SU-DHL-6 (cell line): ENCODE measurements at regions not wholly inside any gene's neighbourhood (a gene's known extent, or its start where the extent isn't known, plus 50 kb on each side); places are given as distances from the start of the nearest gene placed in this dataset.

Source experiments
- CTCF ChIP-seq: fragments of 200-600 bp; sonication (generic); IDR thresholded peaks from one replicate; pipeline ENCODE4 v1.5.1; 2017; ENCODE audit warnings: antibody characterized with exemption, mild to moderate bottlenecking, low read length, moderate library complexity; ENCODE audit not compliant: insufficient read depth, poor library complexity, severe bottlenecking
- EZH2phosphoT487 ChIP-seq: fragments of 200-600 bp; sonication (generic), shearing (Covaris generic); conservative IDR thresholded peaks from 2 replicates; pipeline ENCODE4 v1.6.1; 2018; ENCODE audit warnings: mild to moderate bottlenecking, antibody characterized with exemption, low read length, moderate library complexity, mixed read lengths

GRCh38 chr5:53367727-53368126 lies 112.7 kb upstream of the FST start:
- TF ChIP-seq CTCF (no peak), EZH2phosphoT487 (no peak)
